GM10248 (cell line): ENCODE measurements at regions not wholly inside any gene's neighbourhood (a gene's known extent, or its start where the extent isn't known, plus 50 kb on each side); places are given as distances from the start of the nearest gene placed in this dataset.

Source experiments
- CTCF ChIA-PET: fragments of 300-600 bp; sonication (Branson Sonifier 250); formaldehyde crosslinking; extraction: SDS; loops from one replicate; lab custom pipeline; 2021; ENCODE audit warnings: antibody characterized with exemption; lab: Yijun Ruan, JAX
- POLR2A ChIA-PET: fragments of 350-650 bp; sonication (Branson Sonifier 250); formaldehyde crosslinking; extraction: SDS; loops from one replicate; lab custom pipeline; 2020; ENCODE audit warnings: antibody characterized with exemption; lab: Yijun Ruan, JAX
- DNase-seq: peaks from one replicate; pipeline ENCODE4 v3.0.0; 2012; ENCODE audit errors: extremely low spot score
- TF ChIP-seq, protein P1 (sequence below): IDR thresholded peaks from 2 replicates; pipeline ENCODE4 v1.5.1; 2012; ENCODE audit warnings: mild to moderate bottlenecking, low read depth; ENCODE audit errors: extremely low read depth, missing control alignments, control extremely low read depth

DNA sequence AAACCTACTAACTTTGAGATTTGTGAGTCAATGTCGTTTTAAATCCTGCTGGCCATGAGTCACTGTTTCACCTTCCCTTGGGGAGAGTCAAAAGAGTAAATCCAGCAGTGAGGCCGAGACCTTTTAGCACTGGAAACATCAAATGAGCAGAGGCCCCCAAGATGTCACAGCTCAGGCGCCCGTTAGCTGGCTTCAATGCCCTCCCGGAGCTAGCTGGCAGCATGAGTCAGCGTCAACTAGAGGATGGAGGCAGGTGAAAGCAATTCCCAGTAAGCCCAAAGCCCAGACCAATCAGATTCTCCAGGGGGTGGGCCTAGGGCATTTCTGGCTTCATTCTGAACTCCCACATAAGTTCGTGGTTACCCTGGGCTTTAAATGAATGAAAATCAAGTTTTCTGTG, 170.9 kb downstream of the CLCN4 start:
- POLR2A ChIA-PET = no interaction called here
- TF ChIP-seq, protein P1, sequence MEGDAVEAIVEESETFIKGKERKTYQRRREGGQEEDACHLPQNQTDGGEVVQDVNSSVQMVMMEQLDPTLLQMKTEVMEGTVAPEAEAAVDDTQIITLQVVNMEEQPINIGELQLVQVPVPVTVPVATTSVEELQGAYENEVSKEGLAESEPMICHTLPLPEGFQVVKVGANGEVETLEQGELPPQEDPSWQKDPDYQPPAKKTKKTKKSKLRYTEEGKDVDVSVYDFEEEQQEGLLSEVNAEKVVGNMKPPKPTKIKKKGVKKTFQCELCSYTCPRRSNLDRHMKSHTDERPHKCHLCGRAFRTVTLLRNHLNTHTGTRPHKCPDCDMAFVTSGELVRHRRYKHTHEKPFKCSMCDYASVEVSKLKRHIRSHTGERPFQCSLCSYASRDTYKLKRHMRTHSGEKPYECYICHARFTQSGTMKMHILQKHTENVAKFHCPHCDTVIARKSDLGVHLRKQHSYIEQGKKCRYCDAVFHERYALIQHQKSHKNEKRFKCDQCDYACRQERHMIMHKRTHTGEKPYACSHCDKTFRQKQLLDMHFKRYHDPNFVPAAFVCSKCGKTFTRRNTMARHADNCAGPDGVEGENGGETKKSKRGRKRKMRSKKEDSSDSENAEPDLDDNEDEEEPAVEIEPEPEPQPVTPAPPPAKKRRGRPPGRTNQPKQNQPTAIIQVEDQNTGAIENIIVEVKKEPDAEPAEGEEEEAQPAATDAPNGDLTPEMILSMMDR = no peak
- CTCF ChIA-PET = interaction anchor here (1.2 kb wide), 1 partner anchor 137 kb away, joined by 5 read pairs; no protein-coding TSS in a partner anchor
- no peak for DNase-seq

DNA sequence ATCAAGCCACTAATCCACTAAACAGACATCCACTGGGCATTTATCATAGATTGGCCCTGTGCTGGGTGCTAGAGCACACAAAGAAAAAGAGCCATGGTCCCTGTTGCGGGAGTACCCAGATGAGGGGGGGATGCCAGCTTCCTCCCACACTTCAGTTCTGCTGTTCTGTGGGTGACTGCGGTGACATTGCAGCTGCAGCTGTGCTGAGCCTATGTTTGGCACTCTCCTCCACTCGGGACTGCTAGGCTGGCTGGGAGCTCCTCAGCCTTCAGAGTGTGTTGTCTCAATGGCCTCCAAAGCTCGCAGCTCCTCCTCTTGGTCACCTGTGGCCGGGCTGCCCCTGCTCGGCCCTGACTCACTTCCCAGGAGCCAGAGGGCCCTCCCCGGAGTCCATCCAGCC, 173.2 kb downstream of the CLCN4 start:
- ChIA-PET POLR2A (no interaction called here), CTCF (interaction anchor here (1.1 to 1.7 kb wide), 2 partner anchors 29 to 141 kb away, joined by 3 to 5 read pairs; no protein-coding TSS in a partner anchor)
- DNase-seq = no peak
- TF ChIP-seq, protein P1 = no peak

DNA sequence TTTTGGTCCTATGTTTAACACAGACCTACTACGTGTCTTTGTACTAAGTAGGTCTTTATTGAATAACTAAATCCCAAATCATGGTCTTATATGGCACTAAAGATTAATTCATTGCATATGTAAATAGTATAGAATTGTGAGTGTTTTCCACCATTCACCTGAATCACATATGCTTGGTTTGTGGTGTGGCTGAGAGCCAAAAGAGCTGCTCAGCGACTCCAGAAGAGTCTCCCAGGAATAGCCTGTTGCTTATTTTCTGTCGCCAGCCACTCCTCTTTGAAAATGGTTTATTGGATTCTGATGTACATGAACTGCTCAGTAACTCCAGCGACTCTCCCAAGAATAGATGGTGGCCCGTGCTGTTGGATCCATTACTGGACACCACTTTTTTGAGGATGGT, 184.5 kb downstream of the CLCN4 start:
- ChIA-PET POLR2A (no interaction called here), CTCF (interaction anchor here (1.4 kb wide), 1 partner anchor 12 kb away, joined by 3 read pairs; no protein-coding TSS in a partner anchor)
- DNase-seq = no peak
- TF ChIP-seq, protein P1 = no peak

DNA sequence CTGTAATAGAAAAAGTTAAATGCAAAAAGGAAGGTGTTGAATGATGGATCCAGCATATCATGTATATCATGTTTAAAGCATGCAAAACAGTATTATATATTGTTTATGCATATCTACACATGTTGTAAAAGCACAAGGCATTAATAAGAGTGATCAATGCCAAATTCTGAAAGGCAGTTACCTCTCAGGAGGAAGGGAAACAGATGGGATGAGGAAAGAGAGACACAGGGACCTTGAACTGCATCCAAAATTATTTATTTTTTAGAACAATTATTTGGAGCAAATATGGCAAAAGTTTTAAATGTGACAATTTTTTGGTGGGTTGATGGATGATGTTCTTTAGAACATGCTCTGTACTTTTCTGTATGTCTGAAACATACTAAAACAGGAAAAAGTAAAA, 193.4 kb downstream of the CLCN4 start:
- DNase-seq = no peak
- TF ChIP-seq, protein P1 = no peak
- POLR2A ChIA-PET = no interaction called here
- CTCF ChIA-PET = no interaction called here

DNA sequence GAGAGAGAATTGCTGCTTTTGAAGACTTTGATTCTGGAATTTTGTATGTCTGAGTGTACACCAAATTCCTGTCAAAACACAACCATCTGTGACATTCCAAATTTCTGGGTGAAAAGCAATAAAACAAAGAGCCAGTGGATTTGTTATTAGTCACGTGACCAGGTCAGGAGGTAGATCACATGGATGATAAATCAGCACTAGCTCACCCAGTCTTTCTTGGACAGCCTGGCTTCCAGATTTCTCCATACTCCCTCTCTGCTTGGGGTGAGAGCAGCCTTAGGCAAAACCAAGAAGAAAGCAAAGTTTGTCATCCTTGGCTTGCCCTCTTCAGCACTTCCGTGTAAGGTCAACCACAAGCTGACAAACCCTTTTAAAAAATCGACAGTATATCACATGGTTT, 194.2 kb downstream of the CLCN4 start:
- POLR2A ChIA-PET = no interaction called here
- CTCF ChIA-PET = no interaction called here
- no peak for DNase-seq

DNA sequence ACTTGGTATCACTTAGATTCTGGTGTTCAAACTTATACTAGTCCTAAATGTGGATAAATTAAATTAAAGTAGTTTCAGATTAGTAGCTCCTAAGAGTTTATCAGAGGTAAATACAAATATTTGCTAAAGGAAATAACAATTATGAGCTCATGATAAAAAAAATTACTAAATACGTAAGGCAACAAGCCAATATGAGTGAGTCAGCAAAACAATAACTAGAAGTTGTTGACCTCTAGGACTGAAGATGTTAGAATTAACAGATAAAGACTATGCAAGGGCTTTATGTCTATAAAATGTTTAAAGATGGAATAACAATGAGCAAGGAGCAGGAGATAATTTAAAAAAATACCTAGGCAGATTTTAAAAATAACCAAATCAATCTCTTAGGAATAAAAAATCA, 195.8 kb downstream of the CLCN4 start:
- ChIA-PET CTCF (no interaction called here), POLR2A (no interaction called here)
- DNase-seq = no peak
- TF ChIP-seq, protein P1 = no peak

More for the DNA sequence above, 194.2 kb downstream of the CLCN4 start:
- TF ChIP-seq, protein P1 = no peak
